Left ventricle myocardium superior (tissue), 1 donor: ENCODE measurements at regions not wholly inside any gene's neighbourhood (a gene's known extent, or its start where the extent isn't known, plus 50 kb on each side); places are given as distances from the start of the nearest gene placed in this dataset.

Experiments
- ATAC-seq: fragments of 200-7000 bp; cut with Tn5 transposase; one replicate; pipeline ENCODE4 v1.9.1; 2020; ENCODE audit warnings: mild to moderate bottlenecking, moderate library complexity
- DNase-seq: peaks from one replicate; pipeline ENCODE4 v3.0.0-alpha.2; 2020
- intact Hi-C: fragments of 100-400 bp; cut with micrococcal nuclease; formaldehyde crosslinking; loops from one replicate; pipeline ENCODE4 v1.11.0; 2022
- donor health status: DM: no; HTN: yes; CAD: no; lungs with severe emphysema.

DNA sequence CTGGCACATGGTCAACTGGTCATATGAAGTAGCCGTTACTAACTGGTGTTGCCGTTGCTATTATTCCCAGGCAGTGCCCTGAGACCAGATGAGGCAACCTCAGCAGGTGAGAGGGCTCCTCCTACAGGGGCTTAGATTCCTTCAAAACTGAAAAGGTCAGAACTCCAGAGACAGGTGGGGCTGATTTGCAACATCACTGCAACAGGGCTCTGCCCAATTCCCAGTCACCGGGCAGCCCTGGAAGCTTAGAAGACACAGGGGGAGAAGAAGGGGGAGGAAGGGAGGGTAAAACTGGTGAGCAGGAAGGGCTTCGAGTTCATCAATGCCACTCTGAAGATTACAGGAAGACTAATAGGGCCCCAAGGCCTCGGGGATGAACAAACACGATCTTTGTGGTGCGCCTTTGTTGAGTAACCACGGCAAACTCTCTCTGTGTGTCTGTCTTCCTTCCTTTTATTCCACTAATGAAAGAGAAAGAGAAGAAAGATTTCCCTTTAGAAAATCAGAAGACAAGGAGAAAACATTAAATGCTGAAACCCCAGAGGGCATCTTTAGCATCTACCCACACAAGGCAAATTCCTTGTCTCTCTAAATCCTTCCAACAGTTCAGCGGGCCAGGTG lies 749.1 kb upstream of the TBX3 start:
- DNase-seq (no peak), ATAC-seq (no peak)
- intact Hi-C loops = no loop called here

DNA sequence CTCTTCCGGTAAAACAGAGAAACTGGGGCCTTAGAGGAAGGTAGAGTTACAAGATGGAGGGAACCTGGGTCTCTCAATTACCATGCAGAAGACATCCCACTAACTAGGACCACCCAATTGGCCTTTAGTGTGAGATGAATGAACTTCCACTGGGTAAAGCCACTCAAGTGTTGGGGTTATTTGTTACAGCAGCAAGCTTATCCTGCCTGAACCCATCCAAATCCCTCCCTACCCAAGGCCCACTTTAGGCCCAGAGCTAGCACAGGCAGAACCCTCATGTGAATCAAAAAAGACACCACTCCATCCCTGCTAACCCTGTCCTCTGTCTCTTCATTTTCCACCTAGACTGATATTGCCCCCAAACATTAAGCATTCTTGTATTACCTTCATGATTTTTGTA lies 746.7 kb upstream of the TBX3 start:
- no peak for DNase-seq
- ATAC-seq = no peak
- intact Hi-C loops = no loop called here

DNA sequence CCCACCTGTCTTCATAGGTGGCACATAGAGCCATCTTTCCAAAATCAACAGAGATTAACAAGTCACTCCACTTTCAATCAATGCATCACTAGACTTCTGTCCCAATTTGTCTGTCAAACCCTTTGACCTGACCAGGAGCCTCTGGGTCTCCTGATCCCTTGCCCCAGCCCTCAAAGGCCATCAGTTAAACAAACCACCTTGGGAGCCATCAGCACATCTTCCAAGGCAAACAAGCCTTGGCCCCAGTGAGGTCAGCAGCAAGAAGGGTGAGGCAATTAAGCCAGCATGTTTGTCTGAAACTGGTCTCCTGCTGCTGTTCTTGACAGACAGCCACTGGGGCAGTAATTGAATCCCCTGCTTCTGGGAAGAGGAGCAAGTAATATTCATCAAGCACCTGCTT lies 742.8 kb upstream of the TBX3 start:
- DNase-seq = no peak
- ATAC-seq = no peak
- intact Hi-C loops = no loop called here

GRCh38 chr12:115424003-115424402 lies 740.0 kb upstream of the TBX3 start:
- ATAC-seq = no peak
- intact Hi-C loops = no loop called here
- no peak for DNase-seq

DNA sequence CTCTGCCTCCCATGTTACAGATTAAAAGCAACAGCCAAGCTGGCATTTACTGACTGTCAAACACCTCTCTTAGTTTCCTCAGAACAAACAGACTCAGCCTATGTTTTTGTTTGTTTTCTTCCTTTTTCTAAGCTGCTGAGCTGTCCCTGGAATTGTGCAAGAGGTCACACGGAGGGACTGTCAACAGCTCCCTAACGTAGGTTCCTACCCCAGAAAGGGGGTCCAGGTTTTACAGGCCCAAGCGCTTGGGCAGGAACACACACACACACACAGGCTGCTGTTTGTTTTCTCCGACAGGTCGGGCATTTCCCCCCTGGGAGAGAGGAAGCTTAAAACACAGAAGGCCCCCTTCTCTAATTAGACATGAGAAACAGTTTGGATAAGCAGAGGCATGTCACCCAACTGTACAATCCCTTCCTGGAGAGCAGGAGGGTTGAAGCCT lies 739.6 kb upstream of the TBX3 start:
- intact Hi-C loops = no loop called here
- ATAC-seq (no peak), DNase-seq (no peak)

- ATAC-seq = no peak
- no peak for DNase-seq
- intact Hi-C loops = no loop called here
Observed at GRCh38 chr12:115422845-115423545, 739.0 kb upstream of the TBX3 start.

GRCh38 chr12:115421796-115422709 lies 738.1 kb upstream of the TBX3 start:
- ATAC-seq = no peak
- DNase-seq = no peak
- intact Hi-C loops = no loop called here

DNA sequence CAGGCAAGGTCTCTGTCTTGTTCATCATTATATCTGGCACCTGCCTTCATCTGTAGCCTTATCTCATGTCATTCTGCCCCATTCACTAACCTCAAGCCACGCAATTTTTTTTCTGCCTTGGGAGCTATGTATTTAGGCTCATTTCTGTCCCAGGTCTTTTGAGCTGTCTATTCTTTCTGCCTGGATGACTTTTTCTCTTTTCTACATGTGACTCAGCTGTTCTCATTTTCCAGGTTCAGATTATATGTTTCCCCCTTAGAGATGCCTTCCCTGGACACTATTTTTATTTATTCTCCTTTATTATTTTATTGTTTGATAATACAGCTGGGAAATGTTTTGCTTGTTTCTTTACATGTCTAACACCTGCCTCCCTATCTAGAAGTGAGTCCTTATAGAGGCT lies 737.4 kb upstream of the TBX3 start:
- intact Hi-C loops = no loop called here
- DNase-seq (no peak), ATAC-seq (no peak)

DNA sequence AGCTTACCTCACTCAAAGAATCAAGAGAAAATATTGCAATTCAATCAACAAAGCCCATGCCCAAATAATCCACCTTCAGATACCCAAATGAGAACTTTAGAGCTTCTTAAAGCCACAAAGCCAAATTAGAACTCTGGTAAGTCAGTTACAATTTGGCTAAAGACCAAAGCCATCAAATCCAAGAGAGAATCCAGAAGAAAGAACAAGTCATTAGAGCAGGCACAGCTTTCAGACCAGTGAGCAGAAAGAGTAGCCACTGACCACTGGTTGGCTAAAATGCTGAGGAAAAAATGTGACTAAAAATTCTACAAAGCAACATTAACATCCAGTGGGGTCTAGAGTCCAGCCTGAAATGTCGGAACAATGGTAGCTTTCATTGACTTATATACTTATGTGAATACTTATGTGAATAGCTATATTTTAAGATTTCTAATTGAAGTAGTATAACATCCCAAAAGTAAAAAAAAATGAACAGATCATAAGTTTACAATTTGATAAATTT lies 735.2 kb upstream of the TBX3 start:
- DNase-seq = no peak
- no peak for ATAC-seq

DNA sequence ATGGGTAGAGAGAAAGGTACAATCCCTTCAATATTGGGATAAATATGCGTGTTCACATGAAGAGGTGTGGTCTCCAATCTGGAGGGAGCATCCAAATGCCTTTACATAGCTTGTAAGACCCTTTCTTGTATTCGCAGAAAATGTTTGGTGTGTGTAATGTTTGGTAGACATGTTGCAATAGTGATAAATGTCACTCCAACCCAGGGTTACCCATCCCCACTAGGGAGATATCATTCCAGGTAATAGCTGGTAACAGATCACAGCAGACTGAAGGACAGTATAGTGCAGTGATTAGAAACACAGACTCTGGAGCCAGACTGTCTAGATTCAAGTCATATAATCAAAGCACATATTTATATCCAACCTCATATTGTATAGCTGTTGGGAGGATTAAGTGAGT lies 733.6 kb upstream of the TBX3 start:
- no peak for DNase-seq
- no peak for ATAC-seq
- intact Hi-C loops = no loop called here

More for the DNA sequence above, 735.2 kb upstream of the TBX3 start:
- intact Hi-C loops = no loop called here

DNA sequence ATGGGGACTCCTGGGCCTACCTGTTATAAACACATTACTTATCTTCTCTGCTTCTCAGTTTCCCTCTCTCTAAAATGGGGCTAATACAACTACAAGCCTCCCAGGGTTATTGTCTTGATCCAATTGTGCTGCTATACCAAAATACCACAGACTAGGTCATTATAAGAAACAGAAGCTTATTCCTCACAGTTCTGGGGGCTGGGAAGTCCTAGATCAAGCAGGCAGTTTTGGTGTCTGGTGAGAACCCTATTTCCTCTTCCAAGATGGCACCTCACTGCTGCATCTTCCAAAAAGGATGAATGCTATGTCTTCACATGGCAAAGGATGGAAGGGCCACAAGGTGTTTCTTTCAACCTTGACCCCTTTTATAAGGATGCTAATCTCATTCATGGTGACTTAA lies 732.9 kb upstream of the TBX3 start:
- DNase-seq (no peak), ATAC-seq (no peak)
- intact Hi-C loops = no loop called here

DNA sequence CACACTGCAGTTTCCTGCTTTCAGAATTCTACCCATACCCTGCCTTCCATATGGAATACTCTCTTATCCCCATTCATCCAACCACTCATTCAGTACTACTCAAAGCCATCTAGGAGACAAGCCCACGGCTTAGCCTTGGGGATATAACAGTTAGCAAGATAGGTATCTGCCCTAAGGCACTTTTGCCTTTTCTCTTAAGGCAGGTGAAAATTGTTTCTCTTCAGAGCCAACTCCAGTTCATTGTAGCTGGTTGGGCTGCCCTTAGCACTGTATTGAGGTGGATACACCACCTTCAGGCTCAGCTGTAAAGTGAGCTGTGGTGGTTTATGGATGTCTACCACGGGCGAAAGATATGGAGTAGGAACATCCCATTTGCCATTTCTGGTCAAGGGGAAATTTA lies 729.7 kb upstream of the TBX3 start:
- intact Hi-C loops = no loop called here
- DNase-seq = no peak
- ATAC-seq = no peak

- ATAC-seq (no peak), DNase-seq (no peak)
- intact Hi-C loops = no loop called here
Observed at GRCh38 chr12:115412831-115413230, 728.9 kb upstream of the TBX3 start.

DNA sequence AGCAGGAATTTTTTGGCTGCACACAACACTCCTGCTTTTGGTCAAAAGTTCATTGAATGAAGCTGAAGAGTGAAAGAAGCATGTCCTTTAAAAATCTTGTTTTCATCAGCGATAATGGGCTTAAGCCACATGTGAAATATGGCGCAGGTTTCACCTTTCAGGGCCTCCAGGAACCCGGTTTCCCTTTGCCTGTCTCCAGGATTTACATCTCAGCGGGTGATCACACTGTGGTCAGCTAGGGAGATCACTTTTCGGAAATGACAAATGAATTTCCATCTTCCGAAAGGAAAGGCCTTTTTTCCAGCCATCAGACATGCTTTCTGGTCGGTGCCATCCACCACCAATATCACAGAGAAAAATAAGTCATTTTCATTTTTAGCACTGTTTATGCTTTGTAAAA lies 727.1 kb upstream of the TBX3 start:
- intact Hi-C loops = no loop called here
- ATAC-seq = no peak
- DNase-seq = no peak

DNA sequence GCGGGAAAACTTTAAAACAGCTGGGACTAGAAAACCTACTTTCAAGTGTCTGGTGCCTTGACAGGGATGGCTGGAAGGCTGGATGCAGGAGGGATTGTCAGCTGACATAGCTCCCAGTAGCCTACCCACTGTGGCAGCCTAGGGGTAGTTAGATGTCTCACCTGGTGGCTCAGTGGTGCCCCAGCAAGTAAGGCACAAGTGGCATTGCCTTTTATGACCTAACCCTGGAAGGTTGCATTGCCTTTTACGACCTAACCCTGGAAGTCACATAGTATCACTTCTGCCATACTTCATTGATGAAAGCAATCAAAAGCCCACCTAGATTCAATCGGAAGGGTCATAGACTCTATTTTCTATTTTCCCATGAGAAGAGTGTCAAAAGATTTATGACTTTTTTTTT lies 724.7 kb upstream of the TBX3 start:
- no peak for ATAC-seq
- DNase-seq = no peak
- intact Hi-C loops = no loop called here

DNA sequence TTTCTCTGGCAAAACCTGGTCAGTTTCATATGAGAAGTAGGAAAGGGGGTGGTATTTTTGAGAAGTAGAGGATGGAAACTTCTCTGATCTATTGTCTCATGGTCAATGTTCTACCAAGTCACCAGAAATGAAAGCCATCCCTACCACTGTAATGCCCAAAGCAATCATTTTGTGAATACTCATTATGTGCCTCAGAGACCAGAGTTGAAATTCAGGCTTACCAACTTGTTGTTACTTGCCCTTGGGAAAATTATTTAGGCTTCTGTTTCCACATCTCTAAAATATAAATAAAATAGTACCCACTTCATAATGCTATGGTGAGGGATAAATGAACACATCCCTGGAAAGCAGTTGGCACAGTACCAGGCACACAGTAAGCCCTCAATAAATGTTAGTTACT lies 723.7 kb upstream of the TBX3 start:
- DNase-seq (no peak), ATAC-seq (no peak)
- intact Hi-C loops = no loop called here

GRCh38 chr12:115407036-115407435 lies 723.1 kb upstream of the TBX3 start:
- ATAC-seq = no peak

GRCh38 chr12:115405471-115405860 lies 721.5 kb upstream of the TBX3 start:
- intact Hi-C loops = no loop called here
- no peak for DNase-seq
- ATAC-seq = no peak

More at GRCh38 chr12:115407036-115407435, 723.1 kb upstream of the TBX3 start:
- intact Hi-C loops = no loop called here
- DNase-seq = no peak

GRCh38 chr12:115404761-115405470 lies 720.9 kb upstream of the TBX3 start:
- intact Hi-C loops = no loop called here
- DNase-seq = no peak
- no peak for ATAC-seq

- intact Hi-C loops = no loop called here
- DNase-seq (no peak), ATAC-seq (no peak)
Observed at GRCh38 chr12:115403689-115404088, 719.7 kb upstream of the TBX3 start.
